ENCODE measurements at regions not wholly inside any gene's neighbourhood (a gene's known extent, or its start where the extent isn't known, plus 50 kb on each side); places are given as distances from the start of the nearest gene placed in this dataset.

GRCh38 chr14:82855912-82856391, 1322.3 kb upstream of the SEL1L start:
- peak; percentile 84 for TF ChIP-seq CTCF (IDR thresholded peaks at IDR 0.05)
- no peak for TF ChIP-seq ZFX (IDR thresholded peaks at IDR 0.05; ENCODE audit: borderline replicate concordance)

Data from 22Rv1 (cell line).